Neural cell (in vitro differentiated cells): ENCODE measurements at regions not wholly inside any gene's neighbourhood (a gene's known extent, or its start where the extent isn't known, plus 50 kb on each side); places are given as distances from the start of the nearest gene placed in this dataset.

Source experiments
- CTCF ChIP-seq: fragments of 450-650 bp; IDR thresholded peaks from 2 replicates; pipeline ENCODE4 v1.5.1; 2014; ENCODE audit warnings: antibody characterized with exemption, mild to moderate bottlenecking, moderate library complexity; ENCODE audit not compliant: poor library complexity, severe bottlenecking
- EP300 ChIP-seq: fragments of 450-650 bp; conservative IDR thresholded peaks from 2 replicates; pipeline ENCODE4 v1.6.1; 2014; ENCODE audit warnings: antibody characterized with exemption, mild to moderate bottlenecking, moderate library complexity; ENCODE audit not compliant: poor library complexity, severe bottlenecking
- EZH2 ChIP-seq: fragments of 200-600, 300-800 bp; shearing (Covaris generic), sonication (generic); IDR thresholded peaks from 2 replicates; pipeline ENCODE4 v1.6.1; 2014; ENCODE audit warnings: antibody characterized with exemption, low read length, borderline replicate concordance, mild to moderate bottlenecking; ENCODE audit not compliant: insufficient read depth, poor library complexity, severe bottlenecking
- MXI1 ChIP-seq: fragments of 450-650 bp; conservative IDR thresholded peaks from 2 replicates; pipeline ENCODE4 v1.6.1; 2014; ENCODE audit warnings: antibody characterized with exemption, mild to moderate bottlenecking; ENCODE audit not compliant: poor library complexity, severe bottlenecking
- POLR2AphosphoS5 ChIP-seq: IDR thresholded peaks from 2 replicates; pipeline ENCODE4 v1.6.1; 2012
- RAD21 ChIP-seq: fragments of 450-650 bp; conservative IDR thresholded peaks from 2 replicates; pipeline ENCODE4 v1.6.1; 2014; ENCODE audit warnings: antibody characterized with exemption, mild to moderate bottlenecking, moderate library complexity
- SMC3 ChIP-seq: fragments of 450-650 bp; conservative IDR thresholded peaks from 2 replicates; pipeline ENCODE4 v1.6.1; 2014; ENCODE audit warnings: antibody characterized with exemption, mild to moderate bottlenecking, moderate library complexity; ENCODE audit not compliant: poor library complexity

GRCh38 chr6:169966312-169967181 lies 215.1 kb downstream of the ERMARD start:
- no peak for TF ChIP-seq CTCF
- no peak for TF ChIP-seq MXI1
- TF ChIP-seq SMC3, result no peak
- no peak for TF ChIP-seq POLR2AphosphoS5
- TF ChIP-seq RAD21, result no peak
- TF ChIP-seq EZH2, result no peak
- TF ChIP-seq EP300, result no peak
